Astrocyte of the cerebellum (primary cell): ENCODE measurements at regions not wholly inside any gene's neighbourhood (a gene's known extent, or its start where the extent isn't known, plus 50 kb on each side); places are given as distances from the start of the nearest gene placed in this dataset.

ENCODE experiments used
- DNase-seq: peaks from one replicate; pipeline ENCODE4 v3.0.0-alpha.2; 2011; ENCODE audit warnings: low read depth
- H3K4me3 ChIP-seq: 2 replicates; pipeline ENCODE4 v1.5.1; 2011; ENCODE audit warnings: mild to moderate bottlenecking, low read depth, low read length, moderate library complexity
- in situ Hi-C: cut with HindIII; loops from 2 replicates; pipeline ENCODE4 v1.10.0; 2017; ENCODE audit warnings: low sequenced_read_pairs
- TF ChIP-seq, protein P1 (sequence below): IDR thresholded peaks from 2 replicates; pipeline ENCODE4 v1.5.1; 2012; ENCODE audit warnings: low read length, low read depth, moderate library complexity, mild to moderate bottlenecking; ENCODE audit errors: missing control alignments

DNA sequence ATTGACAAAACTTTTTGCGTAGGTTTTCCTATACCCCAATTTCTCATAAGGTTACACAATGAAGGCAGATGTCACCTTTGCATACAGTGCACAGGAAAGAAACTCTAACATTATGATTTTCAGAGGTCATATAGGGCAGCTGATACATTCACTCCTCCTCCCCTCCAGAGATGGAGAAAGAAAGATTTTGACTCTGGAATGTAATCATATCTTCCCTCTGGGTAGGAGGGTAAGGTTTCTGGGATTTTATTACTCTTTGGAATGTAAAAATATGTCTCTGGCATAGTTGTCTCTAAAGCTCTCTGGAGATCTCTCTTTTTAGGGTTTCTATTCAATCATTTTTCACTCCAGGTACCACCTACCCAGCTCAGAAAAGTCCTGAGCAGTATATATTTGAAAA lies 398.3 kb downstream of the GPD2 start:
- no peak for DNase-seq
- H3K4me3 ChIP-seq: no peak overlapping the region
- TF ChIP-seq, protein P1, sequence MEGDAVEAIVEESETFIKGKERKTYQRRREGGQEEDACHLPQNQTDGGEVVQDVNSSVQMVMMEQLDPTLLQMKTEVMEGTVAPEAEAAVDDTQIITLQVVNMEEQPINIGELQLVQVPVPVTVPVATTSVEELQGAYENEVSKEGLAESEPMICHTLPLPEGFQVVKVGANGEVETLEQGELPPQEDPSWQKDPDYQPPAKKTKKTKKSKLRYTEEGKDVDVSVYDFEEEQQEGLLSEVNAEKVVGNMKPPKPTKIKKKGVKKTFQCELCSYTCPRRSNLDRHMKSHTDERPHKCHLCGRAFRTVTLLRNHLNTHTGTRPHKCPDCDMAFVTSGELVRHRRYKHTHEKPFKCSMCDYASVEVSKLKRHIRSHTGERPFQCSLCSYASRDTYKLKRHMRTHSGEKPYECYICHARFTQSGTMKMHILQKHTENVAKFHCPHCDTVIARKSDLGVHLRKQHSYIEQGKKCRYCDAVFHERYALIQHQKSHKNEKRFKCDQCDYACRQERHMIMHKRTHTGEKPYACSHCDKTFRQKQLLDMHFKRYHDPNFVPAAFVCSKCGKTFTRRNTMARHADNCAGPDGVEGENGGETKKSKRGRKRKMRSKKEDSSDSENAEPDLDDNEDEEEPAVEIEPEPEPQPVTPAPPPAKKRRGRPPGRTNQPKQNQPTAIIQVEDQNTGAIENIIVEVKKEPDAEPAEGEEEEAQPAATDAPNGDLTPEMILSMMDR: no peak
- in situ Hi-C loops: no loop called here

DNA sequence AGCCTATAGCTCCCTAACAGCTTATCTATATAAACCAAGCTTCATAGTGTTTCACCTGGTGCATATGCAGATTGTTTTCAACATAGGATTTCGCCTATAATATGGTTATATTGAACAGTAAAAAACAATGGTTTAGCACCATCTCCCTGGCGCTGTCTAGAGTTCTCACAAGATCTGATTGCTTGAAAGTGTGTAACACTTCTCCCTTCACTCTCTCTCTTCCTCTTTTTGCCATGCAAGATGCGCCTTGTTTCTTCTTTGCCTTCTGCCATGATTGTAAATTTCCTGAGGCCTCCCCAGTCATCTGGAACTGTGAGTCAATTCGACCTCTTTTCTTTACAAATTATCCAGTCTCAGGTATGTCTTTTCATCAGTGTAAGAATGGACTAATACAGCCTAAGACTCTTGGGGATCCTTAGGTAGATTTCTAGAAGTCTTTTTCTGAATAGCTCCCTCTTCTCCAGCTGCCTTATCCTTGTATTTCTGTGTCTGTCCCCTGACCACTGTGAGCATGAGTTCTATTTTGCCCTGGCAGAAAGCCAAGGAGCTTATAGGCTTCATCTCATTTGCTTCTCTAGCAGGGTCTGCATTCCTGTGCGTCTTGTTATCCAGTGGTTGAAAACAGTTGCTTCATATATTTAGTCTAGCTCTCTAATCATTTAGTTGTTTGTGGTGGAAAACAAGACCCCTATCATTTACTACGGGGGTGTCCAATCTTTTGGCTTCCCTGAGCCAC lies 401.6 kb downstream of the GPD2 start:
- H3K4me3 ChIP-seq: no peak overlapping the region
- TF ChIP-seq, protein P1: no peak
- no peak for DNase-seq
- in situ Hi-C loops: no loop called here

DNA sequence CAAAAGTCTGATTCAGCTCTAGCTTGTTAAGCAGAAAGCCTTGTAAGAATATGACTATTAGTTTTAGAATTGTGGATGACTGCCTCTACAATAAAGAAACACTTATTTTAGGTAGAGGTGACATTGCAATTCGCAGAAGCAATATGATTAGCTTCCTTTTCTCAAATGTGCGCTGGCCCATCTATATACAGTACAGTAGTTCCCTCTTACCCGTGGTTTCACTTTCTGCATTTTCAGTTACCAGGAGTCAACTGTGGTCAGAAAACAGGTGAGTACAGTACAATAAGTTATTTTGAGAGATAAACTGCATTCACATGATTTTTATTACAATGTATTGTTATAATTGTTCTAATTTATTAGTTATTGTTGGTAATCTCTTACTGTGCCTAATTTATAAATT lies 405.1 kb downstream of the GPD2 start:
- DNase-seq: no peak
- H3K4me3 ChIP-seq: no peak overlapping the region
- TF ChIP-seq, protein P1: no peak
- in situ Hi-C loops: no loop called here

DNA sequence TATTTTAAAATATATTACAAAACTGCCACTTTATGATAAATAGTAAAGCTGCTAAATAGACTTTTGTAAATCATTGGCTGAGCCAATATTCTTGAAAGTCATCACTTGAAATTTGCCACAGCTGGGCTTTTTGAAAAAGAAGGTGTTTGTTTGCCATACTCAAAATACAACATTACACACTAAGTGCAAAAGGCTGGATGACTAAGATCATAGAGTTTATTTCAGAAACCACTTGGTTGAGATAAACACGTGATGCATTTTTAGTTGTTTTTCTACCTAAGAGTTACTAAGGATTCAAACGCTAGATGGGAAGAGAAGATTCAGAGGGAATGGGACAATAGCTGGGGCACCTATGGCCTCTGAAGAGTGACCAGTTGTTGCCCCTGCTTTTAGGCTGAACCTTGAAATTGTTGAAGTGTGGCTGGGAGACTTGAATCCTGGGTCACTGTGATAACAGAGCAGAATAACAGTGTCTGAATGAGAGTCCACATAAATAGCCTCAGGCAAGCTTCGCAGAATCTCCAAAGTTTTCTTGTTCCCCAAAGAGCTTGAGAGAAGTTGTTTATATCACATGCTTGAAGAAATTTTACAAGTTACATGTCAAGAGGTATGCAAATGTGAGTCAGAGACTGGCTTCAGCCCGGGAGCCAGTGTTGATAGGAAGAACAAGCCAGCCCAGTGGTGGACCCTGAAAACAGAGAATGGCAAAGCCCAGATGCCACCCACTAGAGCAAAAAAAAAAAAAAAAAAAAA lies 409.8 kb downstream of the GPD2 start:
- H3K4me3 ChIP-seq: no peak overlapping the region
- TF ChIP-seq, protein P1: no peak
- in situ Hi-C loops: no loop called here
- no peak for DNase-seq

DNA sequence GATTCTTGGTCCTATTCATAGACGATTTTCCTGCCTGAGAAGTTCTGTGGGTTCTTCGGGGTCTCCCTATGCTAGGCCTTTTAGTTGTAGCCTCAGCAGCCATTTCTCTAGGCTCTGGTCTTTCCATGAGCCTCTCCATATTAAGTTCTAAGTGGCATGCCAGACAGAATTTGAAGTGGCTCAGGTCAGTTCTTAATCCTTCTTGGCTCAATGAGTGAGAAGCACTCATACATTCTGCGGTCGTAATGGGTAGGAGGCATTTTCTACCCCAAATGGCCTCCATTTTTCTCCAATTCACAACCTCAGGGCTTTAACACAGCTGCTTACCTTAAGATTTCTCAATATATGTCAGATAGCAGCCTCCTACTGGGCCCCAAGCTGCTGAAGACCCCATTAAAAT lies 405.3 kb upstream of the GALNT5 start:
- DNase-seq: no peak
- H3K4me3 ChIP-seq: no peak overlapping the region
- TF ChIP-seq, protein P1: no peak
- in situ Hi-C loops: no loop called here

DNA sequence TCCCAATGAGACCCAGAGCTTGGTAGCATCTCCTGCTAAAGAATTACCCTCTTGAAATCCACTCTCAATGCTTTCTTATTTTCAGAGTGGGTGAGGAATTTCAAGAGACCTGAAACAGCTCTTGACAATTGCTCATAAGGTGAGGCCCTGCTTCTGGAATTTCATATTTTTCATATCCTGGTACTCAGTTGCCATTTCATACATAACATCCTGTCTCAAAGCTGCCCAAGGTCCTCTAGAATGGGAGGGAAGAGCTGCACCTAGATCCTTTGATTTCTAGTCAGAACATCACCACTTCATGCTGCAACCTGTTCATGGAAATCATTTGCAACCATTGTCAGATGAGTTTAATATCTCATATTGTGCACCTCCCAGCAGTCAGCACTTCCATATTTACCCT lies 404.8 kb upstream of the GALNT5 start:
- in situ Hi-C loops: no loop called here
- TF ChIP-seq, protein P1: no peak
- DNase-seq: no peak
- no peak overlapping the region for H3K4me3 ChIP-seq
